WERI-Rb-1 (cell line): ENCODE measurements at regions not wholly inside any gene's neighbourhood (a gene's known extent, or its start where the extent isn't known, plus 50 kb on each side); places are given as distances from the start of the nearest gene placed in this dataset.
A peak's percentile ranks its signal among the peaks of the same experiment; 100 is the strongest.

Experiments used
- DNase-seq: peaks from one replicate; pipeline ENCODE4 v3.0.0-alpha.2; 2020
- H3K27ac ChIP-seq: fragments of 250-450 bp; sonication (Bioruptor Pico); 2 replicates; pipeline ENCODE4 v1.5.1; 2020; ENCODE audit warnings: mild to moderate bottlenecking, moderate library complexity
- H3K27me3 ChIP-seq: fragments of 250-450 bp; sonication (Bioruptor Pico); 2 replicates; pipeline ENCODE4 v1.5.1; 2021; ENCODE audit warnings: mild to moderate bottlenecking, low read depth, moderate library complexity; ENCODE audit not compliant: insufficient read depth, severe bottlenecking
- H3K36me3 ChIP-seq: fragments of 250-450 bp; sonication (Bioruptor Pico); 2 replicates; pipeline ENCODE4 v1.5.1; 2020; ENCODE audit warnings: mild to moderate bottlenecking, moderate library complexity
- H3K4me3 ChIP-seq: 2 replicates; pipeline ENCODE4 v1.5.1; 2011; ENCODE audit warnings: low read depth, mild to moderate bottlenecking, control low read depth, low read length
- H3K9me3 ChIP-seq: fragments of 250-450 bp; sonication (Bioruptor Pico); 2 replicates; pipeline ENCODE4 v1.5.1; 2021; ENCODE audit warnings: mild to moderate bottlenecking, moderate library complexity; ENCODE audit not compliant: severe bottlenecking
- TF ChIP-seq, protein P1 (sequence below): IDR thresholded peaks from 2 replicates; pipeline ENCODE4 v1.5.1; 2011; ENCODE audit warnings: low read depth, mild to moderate bottlenecking, control low read depth, inconsistent platforms, low read length

DNA sequence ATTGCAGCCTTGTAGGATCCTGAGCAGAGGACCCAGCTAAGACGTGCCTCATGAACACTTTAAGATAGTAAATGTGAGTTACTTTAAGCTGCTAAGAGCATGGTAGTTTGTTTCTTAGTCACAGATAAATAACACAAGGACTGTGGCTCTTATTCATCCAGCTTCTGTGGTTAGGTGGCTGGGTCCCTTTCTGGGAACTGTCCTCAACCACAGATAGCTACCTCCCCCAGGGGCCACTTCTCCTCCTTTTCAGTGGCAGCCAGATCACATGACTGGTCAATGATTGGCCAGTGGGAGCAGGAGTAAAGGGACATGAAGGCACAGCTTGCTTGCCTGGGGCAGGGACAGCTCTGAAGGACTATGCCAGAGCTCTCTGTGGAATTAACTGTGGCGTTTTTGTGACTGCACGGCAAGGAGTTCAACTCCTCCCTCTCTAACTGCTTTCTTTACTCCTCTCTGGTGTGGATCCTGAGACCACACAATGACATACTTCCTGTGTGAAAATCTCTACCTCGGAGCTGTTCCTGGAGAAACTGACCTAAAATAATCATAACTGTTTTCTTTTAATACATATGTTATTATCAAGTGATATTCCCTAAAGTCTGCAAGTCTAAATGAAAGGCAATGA is 76.5 kb downstream of the NRN1 start:
- peaks cover 43% of the 10 kb centered on the region for H3K9me3 ChIP-seq
- no peaks in the 10 kb centered on the region for H3K36me3 ChIP-seq
- DNase-seq = no peak
- no peaks in the 10 kb centered on the region for H3K27me3 ChIP-seq
- TF ChIP-seq, protein P1, sequence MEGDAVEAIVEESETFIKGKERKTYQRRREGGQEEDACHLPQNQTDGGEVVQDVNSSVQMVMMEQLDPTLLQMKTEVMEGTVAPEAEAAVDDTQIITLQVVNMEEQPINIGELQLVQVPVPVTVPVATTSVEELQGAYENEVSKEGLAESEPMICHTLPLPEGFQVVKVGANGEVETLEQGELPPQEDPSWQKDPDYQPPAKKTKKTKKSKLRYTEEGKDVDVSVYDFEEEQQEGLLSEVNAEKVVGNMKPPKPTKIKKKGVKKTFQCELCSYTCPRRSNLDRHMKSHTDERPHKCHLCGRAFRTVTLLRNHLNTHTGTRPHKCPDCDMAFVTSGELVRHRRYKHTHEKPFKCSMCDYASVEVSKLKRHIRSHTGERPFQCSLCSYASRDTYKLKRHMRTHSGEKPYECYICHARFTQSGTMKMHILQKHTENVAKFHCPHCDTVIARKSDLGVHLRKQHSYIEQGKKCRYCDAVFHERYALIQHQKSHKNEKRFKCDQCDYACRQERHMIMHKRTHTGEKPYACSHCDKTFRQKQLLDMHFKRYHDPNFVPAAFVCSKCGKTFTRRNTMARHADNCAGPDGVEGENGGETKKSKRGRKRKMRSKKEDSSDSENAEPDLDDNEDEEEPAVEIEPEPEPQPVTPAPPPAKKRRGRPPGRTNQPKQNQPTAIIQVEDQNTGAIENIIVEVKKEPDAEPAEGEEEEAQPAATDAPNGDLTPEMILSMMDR = no peak
- H3K27ac ChIP-seq = no peak overlapping the region
- H3K4me3 ChIP-seq = no peak overlapping the region

DNA sequence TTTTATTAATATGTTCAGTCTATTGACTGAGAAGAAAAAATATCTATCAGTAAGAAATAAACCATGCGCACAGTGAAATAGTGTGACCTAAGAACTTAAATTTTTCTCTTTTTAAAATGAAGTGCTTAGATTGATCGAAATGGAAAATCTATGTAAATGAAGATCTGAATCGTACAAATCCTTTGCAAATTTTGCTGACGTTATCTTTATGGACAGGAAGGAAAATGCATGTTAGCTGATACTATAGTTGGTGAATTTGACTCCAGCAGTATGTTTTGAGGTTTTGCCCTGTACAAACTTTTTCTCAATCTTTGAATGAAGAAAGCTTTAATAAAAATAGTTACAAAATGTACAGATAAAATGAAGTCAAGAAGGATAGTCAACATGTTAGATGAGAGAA is 82.9 kb downstream of the NRN1 start:
- no peaks in the 10 kb centered on the region for H3K27me3 ChIP-seq
- TF ChIP-seq, protein P1 = no peak
- H3K9me3 ChIP-seq = no peaks in the 10 kb centered on the region
- DNase-seq = no peak
- no peak overlapping the region for H3K4me3 ChIP-seq
- no peaks in the 10 kb centered on the region for H3K36me3 ChIP-seq
- H3K27ac ChIP-seq = no peak overlapping the region

DNA sequence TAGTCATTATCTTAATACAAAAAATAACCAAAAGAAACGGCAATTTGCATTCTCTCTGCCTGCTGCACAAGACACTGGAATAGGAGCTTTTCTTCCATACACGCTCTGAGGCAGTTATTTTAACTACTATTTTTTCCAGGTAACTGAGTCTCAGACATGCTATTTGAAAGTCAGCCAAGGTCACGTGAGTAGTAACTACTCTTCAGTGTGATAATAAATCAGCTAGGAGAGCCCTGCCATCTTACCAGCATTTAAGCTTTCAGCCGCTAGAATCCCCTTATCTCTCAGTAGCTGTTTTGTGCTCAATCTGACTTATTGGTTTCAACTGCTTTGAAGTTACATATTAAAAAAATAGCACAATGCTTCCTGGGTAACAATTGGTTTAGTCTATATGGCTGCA is 84.5 kb downstream of the NRN1 start:
- H3K27me3 ChIP-seq = no peaks in the 10 kb centered on the region
- no peaks in the 10 kb centered on the region for H3K36me3 ChIP-seq
- TF ChIP-seq, protein P1 = no peak
- H3K9me3 ChIP-seq = no peaks in the 10 kb centered on the region
- DNase-seq = peak; percentile 36
- H3K4me3 ChIP-seq = no peak overlapping the region
- H3K27ac ChIP-seq = no peak overlapping the region

DNA sequence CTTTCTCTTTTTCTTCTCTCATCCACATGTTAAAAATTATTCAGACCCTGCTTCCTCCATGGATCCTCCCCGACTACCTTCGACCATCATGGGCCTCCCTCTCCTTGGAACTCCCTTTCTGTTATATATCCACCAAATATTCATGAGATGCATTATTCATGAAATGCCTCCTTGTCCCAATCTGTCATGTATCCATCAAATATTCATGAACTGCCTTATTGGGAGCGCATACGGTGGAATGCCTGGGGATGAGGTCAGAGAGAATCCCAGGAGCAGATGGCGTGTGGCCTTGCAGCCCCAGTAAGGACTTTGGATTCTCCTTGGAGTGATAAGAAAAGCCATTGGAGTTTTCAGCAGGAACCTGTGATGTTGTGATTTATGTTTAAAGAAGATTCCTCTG is 97.0 kb downstream of the NRN1 start:
- no peaks in the 10 kb centered on the region for H3K9me3 ChIP-seq
- no peak overlapping the region for H3K27ac ChIP-seq
- TF ChIP-seq, protein P1 = no peak
- no peak overlapping the region for H3K4me3 ChIP-seq
- no peaks in the 10 kb centered on the region for H3K36me3 ChIP-seq
- no peak for DNase-seq
- H3K27me3 ChIP-seq = no peaks in the 10 kb centered on the region

DNA sequence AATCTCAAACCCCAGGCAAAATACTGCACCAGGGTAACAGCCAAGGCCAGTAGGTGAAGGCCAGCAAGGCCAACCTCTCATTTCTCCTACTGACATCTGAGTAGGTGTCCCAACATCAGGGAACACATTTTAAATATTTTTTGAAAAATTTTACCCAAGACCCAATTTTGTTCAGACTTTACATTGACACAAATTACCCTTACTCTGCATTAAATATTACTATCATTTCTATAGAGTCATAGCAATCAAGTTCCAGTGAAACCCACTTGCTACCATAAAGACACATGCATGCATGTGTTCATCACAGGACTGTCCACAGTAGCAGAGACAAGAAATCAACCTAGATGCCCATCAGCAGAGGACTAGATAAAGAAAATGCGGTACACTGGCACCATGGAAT is 99.9 kb downstream of the NRN1 start:
- H3K36me3 ChIP-seq = no peaks in the 10 kb centered on the region
- no peak for DNase-seq
- no peak overlapping the region for H3K27ac ChIP-seq
- no peaks in the 10 kb centered on the region for H3K27me3 ChIP-seq
- H3K9me3 ChIP-seq = no peaks in the 10 kb centered on the region
- TF ChIP-seq, protein P1 = no peak
- no peak overlapping the region for H3K4me3 ChIP-seq

DNA sequence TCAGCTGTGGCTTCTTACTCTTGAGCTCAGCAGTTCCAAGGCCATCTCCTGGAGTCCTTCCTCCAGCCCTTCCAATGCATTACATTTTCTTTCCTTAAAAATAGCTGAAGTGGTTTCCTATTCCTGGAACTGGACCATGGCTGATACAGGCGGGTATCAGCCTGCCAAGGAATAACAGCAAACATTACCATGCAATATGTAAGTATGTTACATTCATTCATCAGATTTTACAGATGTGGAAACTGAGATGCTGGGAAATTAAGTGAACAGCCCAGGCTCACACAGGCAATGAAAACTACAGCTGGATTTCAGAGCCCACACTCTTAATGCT is 100.4 kb downstream of the NRN1 start:
- TF ChIP-seq, protein P1 = no peak
- no peak overlapping the region for H3K4me3 ChIP-seq
- no peak for DNase-seq
- H3K9me3 ChIP-seq = no peaks in the 10 kb centered on the region
- no peak overlapping the region for H3K27ac ChIP-seq
- no peaks in the 10 kb centered on the region for H3K27me3 ChIP-seq
- no peaks in the 10 kb centered on the region for H3K36me3 ChIP-seq
